T-cell (primary cell): ENCODE measurements at regions not wholly inside any gene's neighbourhood (a gene's known extent, or its start where the extent isn't known, plus 50 kb on each side); places are given as distances from the start of the nearest gene placed in this dataset.

Experiments used
- ATAC-seq, 4 experiments: fragments of 200-7000 bp in 3 of 4; fragments of 150-1000 bp in 1 of 4; cut with Tn5 transposase; replicated peaks in 1 of 4; 1 replicate in 3 of 4; 2 replicates in 1 of 4; pipeline ENCODE4 v1.10.0; 2021; ENCODE audit warnings: moderate library complexity in 3 of 4, mild to moderate bottlenecking in 2 of 4, moderate number of reproducible peaks in 1 of 4
- CTCF ChIA-PET, 2 donors: fragments of 300-600 bp; sonication (Branson Sonifier 250); formaldehyde crosslinking; loops; one replicate each; lab custom pipeline; 2022; ENCODE audit warnings: antibody characterized with exemption in 2 of 2; lab: Charles Lee
- POLR2A ChIA-PET, 2 donors: fragments of 300-600 bp; sonication (Branson Sonifier 250); formaldehyde crosslinking; loops; one replicate each; lab custom pipeline; 2022; ENCODE audit warnings: antibody characterized with exemption in 2 of 2; lab: Charles Lee
- DNase-seq, 35 experiments: peaks; one replicate each; pipeline versions ENCODE4 v3.0.0 to v3.0.0-alpha.2; 2013 to 2023
- H3K27ac ChIP-seq: one replicate; pipeline ENCODE4 v1.5.1; 2013; ENCODE audit warnings: low read length
- H3K27me3 ChIP-seq, 2 experiments: replicated peaks in 1 of 2; 1 replicate in 1 of 2; 2 replicates in 1 of 2; pipeline versions ENCODE4 v1.6.1 to v1.7.0; 2013; ENCODE audit warnings: low read length in 1 of 2, mixed read lengths in 1 of 2; ENCODE audit not compliant: control insufficient read depth in 2 of 2, insufficient read depth in 2 of 2; ENCODE audit errors: extremely low read depth in 1 of 2
- H3K36me3 ChIP-seq, 2 donors: 1 replicate in 1 of 2; 2 replicates in 1 of 2; pipeline versions ENCODE4 v1.6.1 to v1.7.0; 2013; ENCODE audit warnings: low read length in 1 of 2; ENCODE audit not compliant: control insufficient read depth in 2 of 2, insufficient read depth in 1 of 2; ENCODE audit errors: extremely low read depth in 1 of 2
- H3K4me1 ChIP-seq, 2 experiments: 1 replicate in 1 of 2; 2 replicates in 1 of 2; pipeline versions ENCODE4 v1.6.1 to v1.7.0; 2013; ENCODE audit warnings: low read length in 2 of 2, mixed read lengths in 1 of 2; ENCODE audit not compliant: insufficient read depth in 2 of 2, control insufficient read depth in 1 of 2; ENCODE audit errors: extremely low read depth in 1 of 2
- H3K4me3 ChIP-seq, 2 donors: 1 replicate in 1 of 2; 2 replicates in 1 of 2; pipeline versions ENCODE4 v1.5.1 to v1.7.0; 2013; ENCODE audit warnings: mild to moderate bottlenecking in 2 of 2, low read length in 1 of 2, moderate library complexity in 1 of 2; ENCODE audit not compliant: control insufficient read depth in 1 of 2; ENCODE audit errors: extremely low read depth in 1 of 2
- H3K9me3 ChIP-seq: 2 replicates; pipeline ENCODE4 v1.7.0; 2013
- H3K27ac Mint-ChIP-seq, 2 donors: one replicate each; pipeline ENCODE4 v1.8.0; 2020 to 2021; ENCODE audit warnings: mild to moderate bottlenecking in 2 of 2, mixed read lengths in 2 of 2
- H3K27me3 Mint-ChIP-seq, 2 donors: one replicate each; pipeline ENCODE4 v1.8.0; 2021 to 2022; ENCODE audit warnings: mixed read lengths in 2 of 2
- H3K36me3 Mint-ChIP-seq: one replicate; pipeline ENCODE4 v1.8.0; 2021; ENCODE audit warnings: mixed read lengths
- H3K4me1 Mint-ChIP-seq, 3 donors: one replicate each; pipeline ENCODE4 v1.8.0; 2020 to 2022; ENCODE audit warnings: mixed read lengths in 3 of 3, mild to moderate bottlenecking in 1 of 3
- H3K4me3 Mint-ChIP-seq, 3 donors: one replicate each; pipeline ENCODE4 v1.8.0; 2020 to 2022; ENCODE audit warnings: mild to moderate bottlenecking in 3 of 3, mixed read lengths in 3 of 3, moderate library complexity in 3 of 3
- H3K9me3 Mint-ChIP-seq, 3 donors: one replicate each; pipeline ENCODE4 v1.8.0; 2020 to 2022; ENCODE audit warnings: mixed read lengths in 3 of 3
- WGBS: methylation state at CpG from one replicate; pipeline ENCODE4 v1.1.5; 2013; ENCODE audit warnings: missing lambda C conversion rate; ENCODE audit not compliant: insufficient coverage; 5-methylcytosine and 5-hydroxymethylcytosine counted together

GRCh38 chr5:108523360-108523759, 141.5 kb upstream of the FBXL17 start:
- Mint-ChIP-seq H3K4me1 (peaks cover 0 to 2% (median 0%) of the 10 kb centered on the region in 3 donors), H3K4me3 (no peak overlapping the region), H3K9me3 (peaks cover 6 to 12% (median 8%) of the 10 kb centered on the region in 3 donors), H3K27ac (no peak overlapping the region), H3K36me3 (no peaks in the 10 kb centered on the region), H3K27me3 (peaks cover 12 to 16% of the 10 kb centered on the region in 2 donors)
- no peaks in the 10 kb centered on the region for H3K36me3 ChIP-seq
- H3K27me3 ChIP-seq = peaks cover 0 to 5% of the 10 kb centered on the region in 2 experiments
- ChIA-PET POLR2A (no interaction called here), CTCF (interaction anchor here in 1 of 2 donors (0.7 kb wide), 1 partner anchor 825 kb away, joined by 7 read pairs; no protein-coding TSS in a partner anchor)
- no peak overlapping the region for H3K4me3 ChIP-seq
- DNase-seq (no peak), ATAC-seq (no peak)
- no peaks in the 10 kb centered on the region for H3K4me1 ChIP-seq
- no peak overlapping the region for H3K27ac ChIP-seq
- H3K9me3 ChIP-seq = peaks cover 6% of the 10 kb centered on the region

- POLR2A ChIA-PET = no interaction called here
- no peak overlapping the region for H3K27ac ChIP-seq
- H3K4me1 ChIP-seq = no peaks in the 10 kb centered on the region
- H3K27me3 ChIP-seq = peaks cover 0 to 2% of the 10 kb centered on the region in 2 experiments
- Mint-ChIP-seq H3K27ac (no peak overlapping the region), H3K27me3 (peaks cover 9 to 22% of the 10 kb centered on the region in 2 donors), H3K9me3 (peaks cover 6 to 8% (median 6%) of the 10 kb centered on the region in 3 donors), H3K4me1 (peaks cover 0 to 2% (median 0%) of the 10 kb centered on the region in 3 donors), H3K36me3 (no peaks in the 10 kb centered on the region), H3K4me3 (no peak overlapping the region)
- H3K36me3 ChIP-seq = no peaks in the 10 kb centered on the region
- no peak overlapping the region for H3K4me3 ChIP-seq
- DNase-seq (peak in 4 of 35 experiments; percentile 1 to 50 (median 8)), ATAC-seq (peak; percentile 46 to 70 (median 58))
- CTCF ChIA-PET = interaction anchor here (0.6 kb wide), 2 partner anchors 55 to 262 kb away, joined by 3 to 11 read pairs; no protein-coding TSS in a partner anchor
- H3K9me3 ChIP-seq = peaks cover 5% of the 10 kb centered on the region
- no CpG with 5 or more reads among the region's 4 CpGs for WGBS
Observed at GRCh38 chr5:108521841-108522506, 140.1 kb upstream of the FBXL17 start.

- H3K9me3 Mint-ChIP-seq = peaks cover under 1 to 3% (median under 1%) of the 10 kb centered on the region in 3 donors
- CTCF ChIA-PET = interaction anchor here (0.6 kb wide), 2 partner anchors 54 to 261 kb away, joined by 3 to 11 read pairs; no protein-coding TSS in a partner anchor
- peaks cover 10 to 17% of the 10 kb centered on the region in 2 donors for H3K27me3 Mint-ChIP-seq
- no peaks in the 10 kb centered on the region for H3K4me1 ChIP-seq
- no peaks in the 10 kb centered on the region for H3K36me3 ChIP-seq
- no peaks in the 10 kb centered on the region for H3K36me3 Mint-ChIP-seq
- H3K27ac Mint-ChIP-seq = no peak overlapping the region
- H3K4me3 Mint-ChIP-seq = no peak overlapping the region
- peaks cover 0 to 2% (median 0%) of the 10 kb centered on the region in 3 donors for H3K4me1 Mint-ChIP-seq
- no peaks in the 10 kb centered on the region for H3K9me3 ChIP-seq
- DNase-seq (no peak), ATAC-seq (no peak)
- H3K27ac ChIP-seq = no peak overlapping the region
- no peak overlapping the region for H3K4me3 ChIP-seq
- POLR2A ChIA-PET = no interaction called here
- 12% methylated on average over 3 of the region's 7 CpGs for WGBS
- peaks cover 0 to 2% of the 10 kb centered on the region in 2 experiments for H3K27me3 ChIP-seq
Observed at GRCh38 chr5:108521011-108521700, 139.3 kb upstream of the FBXL17 start.

- POLR2A ChIA-PET = no interaction called here
- no peak overlapping the region for H3K27ac Mint-ChIP-seq
- Histone ChIP-seq H3K27ac (no peak overlapping the region), H3K36me3 (no peaks in the 10 kb centered on the region), H3K4me3 (no peak overlapping the region), H3K9me3 (no peaks in the 10 kb centered on the region), H3K4me1 (no peaks in the 10 kb centered on the region), H3K27me3 (peaks cover 0 to 2% of the 10 kb centered on the region in 2 experiments)
- no peaks in the 10 kb centered on the region for H3K4me1 Mint-ChIP-seq
- DNase-seq (no peak), ATAC-seq (no peak)
- no peaks in the 10 kb centered on the region for H3K36me3 Mint-ChIP-seq
- H3K4me3 Mint-ChIP-seq = no peak overlapping the region
- H3K27me3 Mint-ChIP-seq = peaks cover 22 to 36% of the 10 kb centered on the region in 2 donors
- H3K9me3 Mint-ChIP-seq = no peaks in the 10 kb centered on the region
- CTCF ChIA-PET = no interaction called here
Observed at GRCh38 chr5:108516785-108517184, 134.9 kb upstream of the FBXL17 start.

GRCh38 chr5:108515517-108516105, 133.7 kb upstream of the FBXL17 start:
- Histone ChIP-seq H3K4me3 (no peak overlapping the region), H3K4me1 (no peaks in the 10 kb centered on the region), H3K27ac (no peak overlapping the region), H3K9me3 (no peaks in the 10 kb centered on the region), H3K27me3 (peaks cover 0 to 2% of the 10 kb centered on the region in 2 experiments), H3K36me3 (no peaks in the 10 kb centered on the region)
- no peaks in the 10 kb centered on the region for H3K4me1 Mint-ChIP-seq
- CTCF ChIA-PET = no interaction called here
- no peak overlapping the region for H3K27ac Mint-ChIP-seq
- H3K36me3 Mint-ChIP-seq = no peaks in the 10 kb centered on the region
- H3K9me3 Mint-ChIP-seq = no peaks in the 10 kb centered on the region
- DNase-seq = no peak
- WGBS = 25% methylated on average over 1 of the region's 1 CpG
- POLR2A ChIA-PET = no interaction called here
- peaks cover 22 to 39% of the 10 kb centered on the region in 2 donors for H3K27me3 Mint-ChIP-seq
- ATAC-seq = no peak
- no peak overlapping the region for H3K4me3 Mint-ChIP-seq

GRCh38 chr5:108508979-108509378, 127.1 kb upstream of the FBXL17 start:
- CTCF ChIA-PET = no interaction called here
- H3K27ac Mint-ChIP-seq = no peak overlapping the region

More at GRCh38 chr5:108508979-108509378, 127.1 kb upstream of the FBXL17 start:
- Histone ChIP-seq H3K36me3 (no peaks in the 10 kb centered on the region), H3K4me1 (no peaks in the 10 kb centered on the region), H3K27ac (no peak overlapping the region), H3K9me3 (no peaks in the 10 kb centered on the region), H3K4me3 (no peak overlapping the region), H3K27me3 (no peaks in the 10 kb centered on the region)
- no peaks in the 10 kb centered on the region for H3K4me1 Mint-ChIP-seq
- POLR2A ChIA-PET = no interaction called here
- H3K9me3 Mint-ChIP-seq = no peaks in the 10 kb centered on the region
- H3K36me3 Mint-ChIP-seq = no peaks in the 10 kb centered on the region
- H3K27me3 Mint-ChIP-seq = peaks cover 18 to 36% of the 10 kb centered on the region in 2 donors
- DNase-seq = no peak
- no peak for ATAC-seq
- no CpG with 5 or more reads among the region's 3 CpGs for WGBS
- H3K4me3 Mint-ChIP-seq = no peak overlapping the region
